Stimulated activated CD8-positive, alpha-beta memory T cell treated with anti-CD3 and anti-CD28 coated beads, Interleukin-7, amount 100 ng/mL, for 24 hours (primary cell): ENCODE measurements at regions not wholly inside any gene's neighbourhood (a gene's known extent, or its start where the extent isn't known, plus 50 kb on each side); places are given as distances from the start of the nearest gene placed in this dataset.
"Not testable (repeated sequence)": the region's sequence is repeated elsewhere in the genome, so short reads cannot be mapped to it uniquely, and the experiment has no call there.

Experiments
- DNase-seq: peaks from one replicate; pipeline ENCODE4 v3.0.0-alpha.2; 2020; ENCODE audit warnings: low read depth

GRCh38 chr10:35933491-35933890, 291.4 kb upstream of the FZD8 start:
- DNase-seq: no peak

DNA sequence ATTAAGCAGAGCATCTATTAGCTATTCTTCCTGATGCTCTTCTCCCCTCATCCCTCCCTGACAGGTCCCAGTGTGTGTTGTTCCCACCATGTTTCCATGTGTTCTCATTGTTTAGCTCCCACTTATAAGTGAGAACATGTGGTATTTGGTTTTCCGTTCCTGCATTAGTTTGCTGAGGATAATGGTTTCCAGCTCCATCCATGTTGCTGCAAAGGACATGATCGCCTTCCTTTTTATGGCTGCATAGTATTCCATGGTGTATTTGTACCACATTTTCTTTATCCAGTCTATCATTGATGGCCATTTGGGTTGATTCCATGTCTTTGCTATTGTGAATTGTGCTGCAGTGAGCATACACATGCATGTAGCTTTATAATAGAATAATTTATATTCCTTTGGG, 287.9 kb upstream of the FZD8 start:
- not testable (repeated sequence) for DNase-seq

DNA sequence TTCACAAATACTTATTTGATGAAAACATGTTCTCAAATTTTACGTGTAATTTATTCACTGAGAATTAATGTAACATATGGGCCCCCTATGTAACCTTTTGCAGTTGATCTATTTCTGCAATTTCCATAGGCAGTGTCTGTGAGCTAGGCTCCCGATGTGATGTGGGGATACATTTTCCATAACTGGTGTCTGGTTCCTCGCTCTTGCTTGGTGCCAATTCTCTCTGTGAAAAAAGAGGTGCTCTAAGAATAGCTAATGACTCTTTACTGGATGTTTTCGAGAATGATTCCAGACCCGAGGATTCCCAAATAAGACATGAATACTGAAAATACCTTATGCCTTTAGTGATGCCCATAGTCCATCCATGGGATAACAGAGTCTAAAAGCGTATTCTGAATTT, 286.7 kb upstream of the FZD8 start:
- no peak for DNase-seq

- DNase-seq: no peak
Observed at GRCh38 chr10:35927990-35928488, 285.9 kb upstream of the FZD8 start.

DNA sequence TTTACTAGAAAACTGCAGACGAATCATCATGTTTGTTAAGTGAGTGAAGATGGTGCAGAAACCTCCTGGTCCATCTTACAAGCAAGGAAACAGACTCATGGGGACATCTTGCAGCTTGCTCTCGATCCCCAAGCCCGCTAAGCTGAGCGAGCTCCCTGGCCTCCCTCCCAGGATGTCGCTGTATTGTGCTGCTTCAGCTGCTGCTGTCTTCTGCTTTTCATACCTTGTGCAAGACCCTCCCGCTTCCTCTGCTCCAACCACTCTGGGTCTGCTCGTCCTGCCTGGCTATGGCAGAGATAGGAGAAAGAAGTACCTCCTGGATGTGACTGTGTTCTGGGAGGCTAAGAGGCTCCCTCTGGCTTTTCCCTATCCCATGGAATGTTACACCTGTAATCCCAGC, 285.2 kb upstream of the FZD8 start:
- DNase-seq: no peak

GRCh38 chr10:35926846-35927245, 284.8 kb upstream of the FZD8 start:
- DNase-seq: no peak

- DNase-seq: no peak
Observed at GRCh38 chr10:35925493-35925892, 283.4 kb upstream of the FZD8 start.

DNA sequence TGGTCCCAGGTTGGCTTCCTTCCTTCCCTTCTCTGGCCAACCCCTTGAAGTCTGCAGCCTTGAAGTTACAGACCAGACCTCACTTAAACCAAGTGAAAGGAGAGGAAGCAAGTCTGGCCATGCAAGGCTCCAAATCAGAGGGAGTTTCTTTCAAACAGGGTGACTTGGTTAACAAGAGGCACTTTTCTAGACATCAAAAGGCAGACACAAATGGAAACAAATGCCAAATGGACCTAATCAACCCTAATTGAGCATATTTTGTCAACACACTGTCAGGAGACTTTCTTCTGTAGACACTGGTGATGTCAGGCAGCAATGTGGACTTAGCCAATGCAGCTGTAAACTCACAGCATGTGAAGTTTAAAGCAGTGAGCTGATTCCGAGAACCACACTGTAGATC, 282.7 kb upstream of the FZD8 start:
- DNase-seq: no peak

DNA sequence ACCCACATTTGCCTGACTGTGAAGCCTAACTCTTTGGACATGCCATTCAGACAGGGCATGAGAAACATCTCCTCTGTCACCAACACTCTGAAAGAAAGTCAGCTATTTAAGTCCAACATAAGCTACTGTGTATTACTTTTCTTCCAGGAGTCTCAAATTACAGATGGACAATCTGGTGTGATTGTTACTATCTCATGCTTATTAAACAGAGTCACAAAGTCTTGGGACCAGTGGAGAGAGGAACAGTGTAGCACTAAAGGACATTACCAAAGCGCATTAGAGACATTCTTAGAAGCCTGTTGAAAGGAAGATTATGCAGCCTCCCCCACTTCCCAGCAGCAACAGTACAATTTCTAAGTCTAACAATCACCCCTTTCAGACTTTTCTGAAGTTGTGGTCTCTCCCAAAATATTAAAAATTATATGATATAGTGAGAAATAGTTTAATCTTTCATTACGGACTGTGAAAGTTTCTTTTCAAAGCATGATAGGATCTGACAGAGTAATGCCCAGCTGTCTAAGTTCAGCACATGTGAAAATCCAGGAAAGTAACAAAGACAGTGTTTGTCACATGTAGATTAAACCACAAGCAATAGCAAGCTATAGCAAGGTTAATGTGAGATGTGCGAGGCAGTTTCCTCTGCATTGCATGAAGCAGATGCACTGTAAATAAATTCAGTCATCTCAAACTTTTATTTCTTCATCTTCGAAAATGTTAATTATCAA, 280.9 kb upstream of the FZD8 start:
- DNase-seq: no peak

- DNase-seq: no peak
Observed at GRCh38 chr10:35921866-35922350, 279.8 kb upstream of the FZD8 start.

DNA sequence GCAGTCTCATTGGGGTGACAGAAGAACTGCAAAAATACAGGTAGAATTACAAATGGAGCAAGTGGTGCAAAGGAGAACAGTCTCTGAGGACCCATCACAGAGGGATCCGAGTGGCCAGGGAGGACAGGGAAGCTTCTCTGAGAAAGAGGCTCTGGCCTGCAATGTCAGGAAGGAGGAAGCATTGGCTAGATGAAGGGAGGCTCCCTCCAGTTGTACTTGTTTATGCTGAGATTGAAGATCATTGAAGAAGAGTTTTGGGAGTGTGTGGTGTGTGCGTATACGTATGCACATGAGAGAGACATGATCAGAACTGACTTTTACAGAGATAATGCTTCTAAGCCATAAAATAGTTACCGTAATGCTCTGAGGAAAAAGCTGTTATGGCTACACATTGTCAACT, 274.7 kb upstream of the FZD8 start:
- no peak for DNase-seq

GRCh38 chr10:35913628-35914027, 271.5 kb upstream of the FZD8 start:
- DNase-seq: no peak

DNA sequence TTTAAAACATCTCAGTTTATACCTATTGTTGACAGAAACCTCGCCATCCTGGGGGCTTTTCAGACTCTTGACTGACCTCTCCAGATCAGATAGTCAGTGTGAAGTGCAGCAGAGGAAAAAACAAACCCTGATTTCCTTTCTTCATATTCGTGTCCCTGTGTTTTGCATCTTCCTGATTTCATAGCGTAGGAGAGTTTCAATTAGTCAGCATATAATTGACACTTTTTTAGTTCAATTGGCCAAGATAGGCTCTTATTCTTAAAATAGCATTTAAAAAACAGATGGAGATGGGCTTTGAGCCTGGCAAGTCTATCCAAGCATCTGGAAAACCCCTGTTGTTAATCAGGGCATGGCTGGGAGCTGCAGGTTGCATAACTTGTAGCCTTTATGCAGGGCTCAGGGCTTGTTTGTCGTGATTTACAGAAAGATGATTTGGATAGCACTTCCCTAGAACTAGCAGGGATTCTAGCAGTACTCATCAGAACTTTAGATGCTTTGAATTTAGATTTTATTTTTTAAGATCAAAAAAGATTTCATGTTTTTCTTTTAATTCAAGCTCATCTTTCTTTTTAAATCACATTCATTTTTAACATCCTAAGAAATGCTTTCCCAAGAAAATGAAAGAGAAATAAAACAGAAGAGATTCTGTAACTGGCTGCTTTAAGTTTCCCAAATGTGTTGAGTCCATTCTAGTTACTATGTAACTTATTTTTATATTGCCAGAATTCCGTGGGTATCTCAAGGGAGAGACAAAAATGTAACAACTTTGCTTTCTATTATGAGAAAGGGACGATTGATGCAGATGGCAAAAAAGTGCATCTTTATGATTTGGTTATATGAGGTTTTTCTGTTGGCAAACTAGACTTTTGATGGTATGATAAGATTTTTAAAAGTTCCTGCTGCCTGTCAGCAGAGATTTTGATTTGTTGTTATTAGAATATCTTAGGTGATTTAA, 270.8 kb upstream of the FZD8 start:
- no peak for DNase-seq

DNA sequence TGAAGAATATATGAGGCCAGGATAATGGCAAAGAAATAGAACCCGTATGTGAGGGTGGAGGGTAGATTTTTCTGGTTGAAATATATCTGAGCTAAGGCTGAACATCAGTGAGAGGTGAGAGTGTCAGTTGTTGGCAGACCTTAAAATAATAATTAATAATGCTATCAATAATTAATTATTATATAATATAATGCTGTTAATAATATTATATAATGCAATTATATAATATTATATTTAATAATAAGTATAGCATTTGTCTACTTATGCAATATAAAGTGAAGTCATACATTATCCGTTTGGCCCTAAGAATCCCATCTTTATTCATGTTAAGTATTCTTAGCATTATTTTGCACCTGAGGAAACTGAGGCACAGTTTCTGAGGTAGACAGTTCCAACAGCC, 269.9 kb upstream of the FZD8 start:
- no peak for DNase-seq

- DNase-seq: no peak
Observed at GRCh38 chr10:35911233-35911632, 269.1 kb upstream of the FZD8 start.

- DNase-seq: no peak
Observed at GRCh38 chr10:35910234-35910633, 268.1 kb upstream of the FZD8 start.

GRCh38 chr10:35909121-35909720, 267.1 kb upstream of the FZD8 start:
- DNase-seq: no peak

DNA sequence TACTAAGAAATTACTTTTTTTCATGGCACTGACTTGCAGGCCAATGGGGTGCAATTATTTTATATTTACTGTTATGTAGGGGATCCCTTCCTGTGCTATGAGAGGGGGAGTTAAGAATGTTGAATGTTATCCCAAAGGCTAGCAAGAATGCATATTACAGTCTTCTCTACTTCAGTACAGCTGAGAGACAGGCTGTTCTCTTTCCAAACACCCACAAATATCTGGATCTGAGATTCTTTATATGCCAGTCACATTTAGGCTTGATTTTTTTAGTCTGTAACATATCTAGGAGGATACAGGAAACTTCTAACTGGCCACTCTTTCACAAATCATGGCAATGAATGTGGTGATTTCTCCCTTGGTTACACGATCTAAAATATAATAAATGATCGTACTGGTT, 266.4 kb upstream of the FZD8 start:
- no peak for DNase-seq

- no peak for DNase-seq
Observed at GRCh38 chr10:35907548-35907947, 265.5 kb upstream of the FZD8 start.

DNA sequence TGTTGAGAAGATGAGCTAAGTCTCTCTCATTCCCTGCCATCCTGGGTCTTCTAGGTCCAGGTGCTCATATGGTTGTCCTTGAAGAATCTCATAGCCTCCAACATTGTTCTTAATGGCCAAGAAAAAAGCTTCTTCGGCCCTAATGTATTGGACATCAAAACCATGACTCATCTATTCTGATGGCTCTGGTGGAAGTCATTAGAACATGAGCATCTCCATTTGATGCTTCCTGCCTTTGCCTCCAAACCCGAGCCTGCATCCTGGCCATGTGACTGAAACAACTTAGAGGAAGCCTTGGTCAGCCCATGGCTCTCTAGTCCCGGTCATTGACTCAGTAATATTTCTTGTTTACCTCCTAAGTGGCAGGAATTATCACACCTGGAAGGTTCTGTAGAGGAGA, 264.1 kb upstream of the FZD8 start:
- no peak for DNase-seq

DNA sequence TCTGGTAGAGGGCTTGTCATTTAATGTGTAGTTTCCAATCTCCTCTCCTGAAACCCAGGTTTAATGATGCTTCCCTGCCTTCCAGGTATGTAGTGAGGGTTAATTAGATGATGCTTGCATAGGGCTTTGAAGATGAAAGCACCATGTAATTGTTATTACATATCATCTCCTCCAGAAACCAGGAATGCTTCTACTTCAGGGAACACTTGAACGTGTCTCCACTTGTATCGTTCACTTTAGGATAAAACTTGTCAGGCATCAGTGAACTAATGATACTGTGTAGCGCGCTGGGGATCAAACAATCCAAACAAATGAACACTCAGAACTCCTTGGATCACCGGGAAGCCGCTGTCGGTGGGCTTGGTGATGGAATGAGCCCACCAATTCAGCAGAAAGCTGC, 260.9 kb upstream of the FZD8 start:
- no peak for DNase-seq

- DNase-seq: no peak
Observed at GRCh38 chr10:35898716-35899440, 256.8 kb upstream of the FZD8 start.
